ENCODE measurements at regions not wholly inside any gene's neighbourhood (a gene's known extent, or its start where the extent isn't known, plus 50 kb on each side); places are given as distances from the start of the nearest gene placed in this dataset.
A peak's percentile ranks its signal among the peaks of the same experiment; 100 is the strongest.
"Not testable (repeated sequence)": the region's sequence is repeated elsewhere in the genome, so short reads cannot be mapped to it uniquely, and the experiment has no call there.

DNA sequence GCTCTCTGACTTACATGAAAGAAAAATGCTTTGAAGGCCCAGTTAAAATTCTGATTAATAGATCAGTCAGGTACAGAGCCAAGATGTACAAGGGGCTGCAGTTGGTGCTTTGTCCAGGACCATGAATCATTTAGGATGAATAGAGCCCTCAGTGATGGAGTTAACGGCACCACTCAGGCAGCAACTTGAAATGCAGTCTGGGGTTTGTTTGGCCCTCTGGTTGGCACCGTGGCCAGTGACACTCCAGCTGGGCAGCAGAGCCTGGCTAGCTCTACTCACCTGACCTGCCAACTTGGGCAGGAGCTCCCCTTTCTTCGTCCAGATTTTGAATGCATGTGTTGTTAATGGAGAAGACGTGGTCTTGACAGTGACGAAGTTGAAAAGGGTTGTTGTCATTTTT lies 493.0 kb upstream of the ACVR2A start:
- no peak for FAIRE-seq

DNA sequence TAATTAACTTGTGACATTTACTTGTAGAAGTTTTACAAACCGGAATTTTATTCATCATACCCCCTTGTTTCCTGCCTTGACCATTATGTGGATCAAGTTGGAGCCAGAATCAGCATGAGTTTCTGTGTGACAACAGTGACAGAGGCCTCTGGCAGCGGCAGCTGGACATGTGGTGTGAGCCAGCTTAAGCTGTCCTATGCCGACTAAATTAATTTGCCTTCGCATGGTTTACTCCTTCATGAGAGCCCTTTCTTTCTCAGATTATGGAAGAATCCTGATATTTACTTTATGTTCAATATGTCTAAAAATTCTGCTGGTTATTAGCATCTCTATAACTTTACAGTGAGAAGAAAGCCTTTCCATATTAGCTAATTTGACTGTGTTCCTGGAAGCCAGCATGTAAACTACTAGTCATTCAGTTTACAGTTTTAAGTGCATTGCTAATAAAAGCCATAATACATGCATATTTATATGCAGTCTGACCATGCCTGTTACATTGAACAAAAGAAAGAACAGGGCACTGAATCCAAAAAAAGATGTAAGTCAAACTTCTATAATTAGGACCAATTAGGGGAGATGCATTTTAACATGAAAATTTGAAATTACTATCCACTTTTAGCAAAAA lies 495.8 kb upstream of the ACVR2A start:
- FAIRE-seq: no peak

DNA sequence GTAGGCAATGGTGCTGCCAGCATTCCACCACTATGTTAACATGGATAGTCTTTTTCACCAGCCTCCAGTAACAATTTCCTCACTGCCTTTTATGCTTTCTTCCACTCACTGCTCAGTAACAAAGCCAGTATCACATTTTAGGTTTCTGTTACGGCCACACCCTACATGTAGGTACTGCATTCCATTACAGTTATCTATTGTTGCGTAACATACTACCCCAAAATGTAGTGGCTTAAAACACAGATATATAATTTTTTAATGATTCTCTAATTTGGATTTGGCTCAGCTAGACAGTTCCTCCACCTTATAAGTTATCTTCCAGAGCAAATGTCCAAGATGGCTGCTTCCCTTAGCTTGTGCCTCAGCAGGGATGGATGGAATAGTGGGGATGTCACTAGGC lies 498.7 kb upstream of the ACVR2A start:
- no peak for FAIRE-seq

DNA sequence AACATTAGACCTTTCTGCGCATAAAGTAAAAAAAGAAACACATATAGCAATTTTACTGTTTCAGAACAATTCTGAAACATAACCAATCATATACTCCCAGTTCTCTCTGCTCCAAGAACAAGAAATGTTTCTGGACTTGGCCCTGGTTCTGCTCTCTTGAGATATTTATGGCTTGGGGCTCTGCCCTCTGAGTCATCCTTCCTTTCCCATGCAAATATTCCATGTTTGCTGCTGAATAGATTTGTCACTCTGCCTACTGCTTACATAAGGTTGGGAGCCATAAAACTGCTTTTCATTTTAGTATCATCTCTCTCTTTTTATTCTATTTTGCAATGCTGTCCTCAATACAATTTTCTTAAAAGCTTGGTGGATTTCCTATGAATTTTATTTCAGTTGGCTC lies 499.6 kb upstream of the ACVR2A start:
- no peak for FAIRE-seq

DNA sequence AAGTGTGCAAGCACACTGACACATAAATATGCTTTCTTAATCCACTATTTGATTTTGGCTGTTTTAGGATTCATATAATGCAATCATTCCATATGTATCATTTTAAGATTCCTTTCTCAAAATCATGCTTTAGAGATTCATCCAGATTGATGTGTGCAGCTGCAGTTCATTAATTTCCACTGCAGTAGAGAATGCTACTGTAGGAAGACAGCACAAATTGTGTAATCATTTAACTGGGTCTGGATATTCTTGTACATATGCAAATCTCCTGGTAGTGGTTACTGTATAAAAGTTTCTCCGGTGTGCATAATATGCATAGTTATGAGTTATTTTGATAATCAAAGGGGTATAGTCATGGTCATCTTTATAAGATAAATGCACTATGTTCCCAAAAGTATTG lies 502.5 kb upstream of the ACVR2A start:
- no peak for FAIRE-seq

DNA sequence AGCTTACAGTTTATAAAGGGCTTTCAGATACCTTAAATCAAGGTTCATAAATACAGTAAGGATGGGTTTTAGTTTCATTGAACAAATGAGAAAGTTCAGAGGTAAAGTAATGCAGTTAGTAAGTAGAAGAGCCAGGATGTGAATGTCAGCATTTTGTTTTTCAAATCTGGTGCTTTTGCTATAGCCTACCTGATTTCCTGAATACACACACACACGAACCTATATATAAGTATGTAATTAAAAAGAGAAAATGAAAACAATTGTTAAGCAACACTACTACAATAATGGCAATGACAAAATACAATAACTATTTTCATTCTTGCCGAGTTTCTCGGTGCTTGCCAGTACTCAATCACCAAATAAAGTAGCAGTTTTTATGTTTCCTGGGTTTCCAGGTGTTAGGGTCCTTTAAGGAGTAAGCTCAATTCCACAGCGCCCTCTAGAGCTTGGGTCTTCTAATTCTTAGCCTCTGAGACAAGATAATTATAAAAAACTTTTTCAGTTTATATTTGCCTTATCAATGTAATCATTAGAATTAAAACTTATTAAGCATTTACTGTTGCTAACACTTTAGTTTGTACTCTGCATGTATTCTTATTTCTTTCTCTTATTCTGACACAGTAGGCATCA lies 512.9 kb upstream of the ACVR2A start:
- FAIRE-seq: peak; percentile 71

DNA sequence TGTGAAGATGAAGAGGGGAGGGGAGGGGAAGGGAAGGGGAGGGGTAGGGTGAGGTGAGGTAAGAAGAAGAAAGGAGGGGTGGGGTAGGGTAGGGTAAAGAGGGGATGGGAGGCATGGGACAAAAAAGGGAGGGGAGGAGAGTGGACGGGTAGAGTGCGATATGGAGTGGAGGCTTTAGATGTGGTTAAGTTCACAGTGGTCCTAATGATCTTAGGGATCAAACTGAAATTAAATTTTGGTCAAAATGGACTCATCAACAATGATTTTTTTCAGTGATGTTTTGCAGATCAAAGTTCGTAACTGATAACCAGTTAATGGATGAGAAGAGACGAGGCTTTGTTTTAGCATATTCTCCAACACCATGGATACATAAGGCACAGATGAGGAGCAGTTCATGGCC lies 513.9 kb upstream of the ACVR2A start:
- no peak for FAIRE-seq

DNA sequence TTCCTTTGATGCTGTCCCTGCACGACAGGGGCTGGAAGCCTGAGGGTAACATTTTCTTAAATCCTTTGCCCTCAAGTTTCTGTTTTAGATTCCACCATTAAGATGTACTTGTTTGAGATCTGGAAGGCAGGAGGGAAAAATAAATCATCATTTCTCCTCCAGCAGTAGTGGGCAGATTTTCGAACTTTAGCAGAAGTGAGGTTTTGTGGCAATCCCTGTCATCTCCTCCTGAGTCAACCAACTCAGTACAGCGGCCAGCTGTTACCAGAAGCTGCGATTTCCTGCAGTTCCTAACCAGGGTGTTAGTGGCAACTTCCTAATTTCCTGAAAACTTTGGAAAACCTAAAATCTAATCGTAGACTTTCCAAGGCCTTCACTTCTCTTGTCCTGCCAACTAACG lies 517.2 kb upstream of the ACVR2A start:
- no peak for FAIRE-seq

DNA sequence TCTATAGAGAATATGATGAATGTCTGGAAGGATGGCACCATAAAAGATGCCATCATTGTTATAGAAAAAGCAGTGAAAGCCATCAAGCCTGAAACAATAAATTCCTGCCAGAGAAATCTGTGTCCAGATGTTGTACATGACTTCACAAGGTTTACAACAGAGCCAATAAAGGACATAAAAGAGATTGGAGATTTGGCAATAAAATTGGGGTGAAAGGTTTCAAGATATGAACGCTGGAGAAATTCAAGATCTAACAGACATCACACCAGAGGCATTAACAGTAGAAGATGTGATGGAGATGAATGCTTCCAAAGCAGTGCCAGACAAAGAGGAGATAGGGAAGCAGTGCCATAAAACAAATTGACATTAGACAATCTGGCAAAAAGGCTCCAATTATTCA lies 518.8 kb upstream of the ACVR2A start:
- no peak for FAIRE-seq

DNA sequence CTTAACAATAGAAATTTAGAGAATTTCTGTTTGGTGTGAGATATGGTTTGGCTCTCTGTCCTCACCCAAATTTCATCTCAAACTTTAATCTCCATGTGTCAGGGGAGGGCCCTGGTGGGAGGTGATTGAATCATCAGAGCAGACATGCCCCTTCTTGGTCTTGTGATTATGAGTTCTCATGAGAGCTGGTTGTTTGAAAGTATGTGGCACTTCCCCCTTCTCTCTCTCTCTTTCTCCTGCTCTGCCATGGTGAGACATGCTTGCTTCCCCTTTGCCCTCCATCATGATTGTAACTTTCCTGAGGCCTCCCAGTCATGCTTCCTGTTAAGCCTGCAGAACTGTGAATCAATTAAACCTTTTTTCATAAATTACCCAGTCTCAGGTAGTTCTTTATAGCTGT lies 524.7 kb upstream of the ACVR2A start:
- no peak for FAIRE-seq

DNA sequence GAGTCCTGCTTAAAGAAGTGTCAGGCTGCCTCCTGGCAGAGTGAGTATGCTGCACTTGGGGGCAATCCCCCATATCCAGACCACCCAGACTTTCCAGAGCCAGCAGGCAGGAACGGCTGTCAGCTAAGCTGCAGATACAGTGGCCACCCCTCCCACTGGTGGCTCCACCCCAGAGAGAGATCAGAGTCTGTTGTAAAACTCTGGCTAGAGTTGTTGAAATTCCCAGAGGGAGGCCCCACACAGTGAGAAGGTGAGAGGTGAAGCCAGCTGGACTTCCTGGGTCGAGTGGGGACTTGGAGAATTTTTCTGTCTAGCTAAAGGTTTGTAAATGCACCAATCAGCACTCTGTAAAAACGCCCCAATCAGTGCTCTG lies 533.8 kb upstream of the ACVR2A start:
- FAIRE-seq: no peak

DNA sequence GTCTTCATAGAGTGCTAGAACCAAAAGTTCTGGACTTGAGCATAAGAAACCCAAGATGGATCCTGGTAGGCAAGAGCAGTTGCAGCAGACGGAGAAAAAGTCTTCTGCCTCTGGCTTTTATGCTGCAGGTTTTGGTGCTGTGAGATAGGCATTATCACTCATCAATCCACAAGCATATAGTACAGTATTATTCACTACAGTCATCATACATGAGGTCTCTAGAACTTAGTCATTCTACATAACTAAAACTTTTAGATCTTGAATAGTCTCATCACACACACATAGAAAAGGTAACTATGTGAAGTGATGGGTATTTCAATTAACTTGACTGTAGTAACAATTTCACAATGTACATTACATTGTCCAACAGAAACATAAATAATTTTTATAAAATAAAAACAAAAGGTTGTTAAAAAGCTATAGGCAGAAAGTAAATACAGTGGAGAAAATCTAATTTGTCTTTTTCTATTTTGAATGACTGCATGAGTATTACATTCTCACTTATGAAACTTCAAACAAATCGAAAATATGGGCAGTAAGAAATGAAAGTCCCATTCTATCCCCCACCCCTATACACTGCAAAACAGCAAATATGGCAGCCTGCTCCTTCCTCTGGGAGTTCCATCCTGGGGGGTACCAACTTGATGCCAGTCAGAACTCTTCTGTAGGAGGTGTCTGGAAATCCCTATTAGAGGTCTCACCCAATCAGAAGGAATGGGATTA lies 534.3 kb upstream of the ACVR2A start:
- no peak for FAIRE-seq

DNA sequence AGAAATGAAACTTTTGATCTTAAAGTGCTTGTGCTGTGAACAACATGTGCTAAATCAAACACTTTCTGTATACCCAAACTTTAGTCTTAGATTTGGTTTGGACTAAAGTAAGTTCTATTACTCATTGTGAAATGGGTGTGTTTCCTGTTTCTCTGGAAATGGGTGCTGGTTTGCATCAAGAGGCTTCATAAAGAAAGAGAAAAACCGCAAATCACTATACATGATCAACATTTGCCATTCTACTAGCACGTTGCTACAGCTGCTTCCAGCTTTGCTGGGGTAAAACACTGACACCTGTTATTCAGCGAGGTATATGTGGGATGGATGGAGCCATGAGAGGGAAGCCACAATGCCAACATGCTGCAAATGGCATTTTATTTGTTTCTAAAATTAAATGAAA lies 547.0 kb upstream of the ACVR2A start:
- FAIRE-seq: no peak

DNA sequence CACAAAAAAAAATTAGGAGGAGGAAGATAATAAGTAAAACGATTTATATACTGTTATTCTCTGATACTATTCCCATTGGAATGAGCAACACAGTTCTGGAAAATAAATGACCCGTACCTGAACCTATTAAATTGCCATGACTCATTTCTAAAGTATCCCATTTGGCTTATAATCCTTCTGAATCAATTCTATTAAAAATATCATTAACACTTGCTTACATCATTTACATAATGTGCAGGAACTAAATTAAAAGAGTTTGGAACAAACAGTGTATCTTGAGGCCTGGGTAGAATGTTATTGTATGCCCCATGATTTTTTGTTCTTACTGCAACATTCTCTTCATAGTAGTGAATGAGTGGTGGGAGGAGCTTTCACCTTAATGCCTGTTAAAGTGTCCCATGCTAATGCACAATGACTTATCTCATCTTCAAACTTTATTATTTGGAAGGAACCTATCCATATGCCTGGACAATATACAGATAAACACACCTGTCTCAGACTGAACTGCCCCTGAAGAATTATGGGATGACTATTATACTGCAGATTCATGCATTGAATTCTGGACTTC lies 549.9 kb upstream of the ACVR2A start:
- no peak for FAIRE-seq

DNA sequence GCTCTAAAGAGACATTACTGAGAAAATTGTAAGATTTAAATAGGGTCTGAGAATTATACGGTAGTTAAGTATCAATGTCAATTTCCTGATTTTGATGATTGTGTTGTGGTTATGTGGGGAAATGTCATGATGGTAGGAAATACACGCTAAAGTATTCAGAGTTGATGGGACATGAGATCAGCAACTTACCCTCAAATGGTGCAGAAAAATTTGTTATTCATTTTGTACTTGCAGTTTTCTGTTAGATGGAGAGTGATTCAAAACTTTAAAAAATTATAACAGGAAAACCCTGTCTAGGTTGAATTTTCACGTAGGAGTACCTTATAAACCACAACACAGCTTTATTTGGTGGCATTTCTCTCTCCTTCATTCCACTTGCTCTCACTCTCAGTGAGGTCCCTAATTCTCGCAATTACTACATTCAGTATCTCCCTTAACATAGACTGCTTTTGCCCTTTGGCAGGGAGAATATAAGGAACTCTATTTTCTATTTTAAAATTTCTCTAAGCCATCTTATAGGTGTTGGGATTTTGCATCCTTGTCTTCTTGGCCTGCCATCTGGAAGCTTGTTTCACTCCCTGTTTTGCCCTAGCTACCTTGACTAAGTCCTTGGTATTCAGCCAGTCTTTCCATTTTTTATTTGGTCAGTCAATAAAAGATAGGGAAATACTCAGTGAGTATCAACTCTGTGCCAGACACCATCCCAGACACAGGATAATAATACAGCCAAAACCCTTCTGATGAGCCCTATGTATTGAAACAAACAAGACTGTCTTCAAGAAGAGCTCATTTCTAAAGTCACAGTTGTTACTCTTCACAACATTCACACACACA lies 550.6 kb upstream of the ACVR2A start:
- FAIRE-seq: no peak

DNA sequence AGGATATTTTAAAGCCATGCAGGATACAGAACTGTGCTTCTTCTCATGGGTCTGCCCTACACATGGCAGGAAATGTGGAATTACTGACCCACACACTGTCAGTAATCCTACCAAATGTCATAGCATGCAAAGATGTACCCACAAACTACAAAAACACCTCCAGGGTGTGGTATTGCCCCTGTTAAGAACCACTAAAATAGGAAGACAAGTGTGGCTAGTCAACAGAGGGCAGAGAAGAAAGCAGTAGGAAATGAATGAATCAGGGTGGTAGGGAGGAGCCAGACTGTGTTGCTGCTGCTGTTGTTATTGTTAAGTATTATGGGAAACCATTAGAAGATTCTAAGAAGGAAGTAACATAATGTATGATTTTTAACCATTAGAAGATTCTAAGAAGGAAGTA lies 556.7 kb upstream of the ACVR2A start:
- no peak for FAIRE-seq

DNA sequence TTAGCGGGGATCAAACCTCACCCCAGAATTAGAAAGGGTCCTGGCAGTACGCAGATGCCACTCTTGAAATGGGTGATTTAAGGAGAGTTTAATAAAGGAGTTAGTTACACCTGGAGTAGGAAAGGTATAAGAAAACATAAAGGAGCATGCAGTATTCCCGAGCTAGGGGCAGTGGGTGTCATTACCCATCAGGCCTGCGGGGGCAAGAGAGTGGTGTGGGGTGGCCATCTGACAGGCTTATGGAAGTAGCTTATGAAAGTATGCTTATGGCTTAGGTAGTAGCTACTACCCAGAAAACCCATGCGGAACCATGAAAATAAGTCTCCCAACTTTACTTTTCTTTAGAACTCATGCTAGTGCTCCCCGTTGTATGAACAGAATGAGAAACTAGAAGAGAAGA lies 568.9 kb upstream of the ACVR2A start:
- no peak for FAIRE-seq

DNA sequence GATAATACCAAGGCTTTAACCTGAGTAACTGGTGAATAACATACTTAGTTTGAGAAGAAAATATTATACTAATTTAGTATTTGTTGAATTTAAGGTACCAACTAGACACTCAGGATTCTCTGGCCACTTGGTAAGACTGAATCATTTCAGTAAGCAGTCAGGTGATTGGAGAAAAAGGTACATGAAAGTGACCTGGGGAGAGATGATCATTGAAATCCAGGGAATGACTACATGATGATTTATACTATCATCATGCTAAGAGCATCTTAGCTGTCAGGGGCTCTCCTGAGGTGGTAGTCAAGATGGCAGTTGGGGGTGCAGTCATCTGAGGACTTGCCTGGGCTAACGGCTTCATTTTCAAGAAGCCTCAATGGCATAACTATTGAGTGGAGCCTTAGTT lies 571.2 kb upstream of the ACVR2A start:
- no peak for FAIRE-seq

DNA sequence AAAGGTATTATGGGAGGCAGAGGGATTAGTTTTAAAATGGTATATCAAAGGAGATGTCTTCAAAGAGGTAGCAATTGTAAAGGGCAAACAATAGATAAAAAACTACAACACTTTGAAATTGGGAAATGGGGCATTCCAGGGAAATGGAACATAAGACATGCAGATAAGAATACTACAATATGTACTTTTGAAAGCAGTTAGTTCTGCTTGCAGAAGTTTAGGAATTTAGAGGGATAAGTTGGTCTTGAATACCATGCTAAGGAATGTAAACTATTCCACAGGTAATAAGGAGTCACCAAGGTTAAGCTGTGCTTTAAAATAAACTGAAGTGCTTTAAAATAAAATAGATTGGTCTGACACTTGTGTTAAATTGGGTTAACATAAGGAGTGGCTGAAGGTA lies 571.7 kb upstream of the ACVR2A start:
- FAIRE-seq: no peak

DNA sequence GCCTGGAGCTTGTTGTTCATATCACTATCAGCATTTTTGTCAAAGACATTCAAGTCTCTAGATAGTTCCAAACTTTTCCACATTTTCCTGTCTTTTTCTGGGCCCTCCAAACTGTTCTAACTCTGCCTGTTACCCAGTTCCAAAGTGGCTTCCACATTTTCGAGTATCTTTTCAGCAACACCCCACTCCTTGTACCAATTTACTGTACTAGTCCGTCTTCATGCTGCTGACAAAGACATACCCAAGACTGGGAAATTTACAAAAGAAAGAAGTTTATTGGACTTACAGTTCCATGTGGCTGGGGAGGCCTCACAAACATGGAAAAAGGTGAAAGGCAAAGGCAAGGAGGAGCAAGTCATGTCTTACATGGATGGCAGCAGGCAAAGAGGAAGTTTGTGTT lies 575.2 kb upstream of the ACVR2A start:
- FAIRE-seq: not testable (repeated sequence)

DNA sequence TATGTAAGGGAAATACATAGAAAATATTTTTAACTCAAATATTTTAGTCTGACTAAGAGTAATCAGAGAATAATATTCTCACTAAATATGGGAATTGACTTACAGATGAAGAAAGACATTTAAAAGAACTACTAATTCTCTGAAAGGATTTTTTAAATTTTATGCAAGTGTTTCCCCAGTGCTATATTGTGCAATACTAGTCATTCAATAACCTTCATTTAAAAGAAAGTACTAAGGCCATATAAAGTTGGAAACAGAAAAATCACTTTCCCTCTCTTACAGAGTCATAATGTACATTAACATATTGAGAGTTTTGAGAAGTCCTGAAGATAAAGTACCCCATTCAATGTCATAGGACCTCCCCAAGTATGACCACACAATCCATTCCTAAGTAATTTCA lies 584.6 kb upstream of the ACVR2A start:
- FAIRE-seq: no peak

DNA sequence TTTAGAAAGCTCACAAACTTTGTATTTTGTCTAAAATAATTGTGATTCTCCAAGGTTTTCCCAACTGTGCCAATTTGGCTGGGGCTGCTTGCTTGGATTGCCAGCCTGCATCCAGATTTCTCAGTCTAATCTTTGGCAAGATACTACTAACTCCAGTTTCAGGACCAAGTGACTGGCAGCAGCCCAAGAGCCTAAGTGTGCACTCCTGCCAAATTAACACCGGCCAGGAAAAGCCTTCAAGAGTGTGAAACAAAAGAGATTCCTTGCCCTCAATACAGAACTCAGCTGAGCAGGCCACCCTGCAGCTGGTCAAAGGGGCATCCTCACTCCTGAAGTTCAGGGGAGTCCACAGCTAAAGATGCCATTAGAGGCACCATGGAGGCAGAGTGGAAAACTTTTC lies 589.0 kb upstream of the ACVR2A start:
- FAIRE-seq: no peak

DNA sequence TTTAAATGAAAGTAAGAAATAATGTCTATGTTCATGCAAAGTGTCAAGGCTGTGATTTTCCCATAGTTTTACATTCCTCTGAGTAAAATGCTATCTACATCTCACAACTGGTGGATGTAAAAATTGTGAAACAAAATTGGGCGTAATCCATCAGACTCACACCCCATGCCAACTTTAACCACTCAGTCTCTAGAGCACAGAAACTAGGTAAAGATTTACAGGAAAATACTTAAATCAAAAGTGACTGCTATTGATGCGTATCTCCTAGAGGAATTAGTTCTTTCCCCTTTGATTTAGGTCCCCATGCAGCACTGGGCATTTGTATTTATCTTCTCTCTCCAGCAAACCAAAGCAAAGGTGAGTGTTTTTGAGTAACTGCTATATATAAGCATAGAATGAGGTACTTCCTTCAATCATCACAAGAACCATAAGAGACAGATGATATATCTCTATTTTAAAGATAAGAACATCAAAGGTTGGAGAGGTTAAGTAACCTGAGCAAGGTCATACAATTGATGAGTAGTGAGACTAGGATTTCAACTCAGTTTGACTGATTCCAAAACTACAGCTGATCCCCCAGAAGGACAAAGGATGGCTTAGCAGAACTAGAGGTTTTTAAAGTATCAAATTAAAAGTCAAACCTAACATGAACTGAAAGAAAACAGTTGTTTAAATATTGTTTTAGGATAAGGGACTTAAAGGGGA lies 594.0 kb upstream of the ACVR2A start:
- no peak for FAIRE-seq

Measured in islet of Langerhans (tissue), 1 donor.